ENCODE measurements at regions not wholly inside any gene's neighbourhood (a gene's known extent, or its start where the extent isn't known, plus 50 kb on each side); places are given as distances from the start of the nearest gene placed in this dataset.

- DNase-seq (ENCODE audit: low spot score) = no peak
Observed at GRCh38 chr7:45455662-45456061, 118.5 kb upstream of the ADCY1 start.

- no peak for DNase-seq (ENCODE audit: low spot score)
Observed at GRCh38 chr7:45456105-45456504, 118.1 kb upstream of the ADCY1 start.

GRCh38 chr7:45456747-45457524, 117.2 kb upstream of the ADCY1 start:
- DNase-seq (ENCODE audit: low spot score) = no peak

GRCh38 chr7:45457591-45457990, 116.6 kb upstream of the ADCY1 start:
- DNase-seq (ENCODE audit: low spot score) = no peak

GRCh38 chr7:45459476-45459875, 114.7 kb upstream of the ADCY1 start:
- no peak for DNase-seq (ENCODE audit: low spot score)

GRCh38 chr7:45460379-45460778, 113.8 kb upstream of the ADCY1 start:
- no peak for DNase-seq (ENCODE audit: low spot score)

GRCh38 chr7:45461026-45461425, 113.1 kb upstream of the ADCY1 start:
- DNase-seq (ENCODE audit: low spot score) = no peak

GRCh38 chr7:45469103-45469502, 105.1 kb upstream of the ADCY1 start:
- DNase-seq (ENCODE audit: low spot score) = no peak

- DNase-seq (ENCODE audit: low spot score) = no peak
Observed at GRCh38 chr7:45470031-45470430, 104.1 kb upstream of the ADCY1 start.

- DNase-seq (ENCODE audit: low spot score) = no peak
Observed at GRCh38 chr7:45479781-45480180, 94.4 kb upstream of the ADCY1 start.

GRCh38 chr7:45482451-45482850, 91.7 kb upstream of the ADCY1 start:
- DNase-seq (ENCODE audit: low spot score) = no peak

GRCh38 chr7:45484094-45484493, 90.1 kb upstream of the ADCY1 start:
- no peak for DNase-seq (ENCODE audit: low spot score)

- no peak for DNase-seq (ENCODE audit: low spot score)
Observed at GRCh38 chr7:45486575-45486974, 87.6 kb upstream of the ADCY1 start.

GRCh38 chr7:45494885-45495284, 79.3 kb upstream of the ADCY1 start:
- no peak for DNase-seq (ENCODE audit: low spot score)

- DNase-seq (ENCODE audit: low spot score) = no peak
Observed at GRCh38 chr7:45495618-45496017, 78.5 kb upstream of the ADCY1 start.

- no peak for DNase-seq (ENCODE audit: low spot score)
Observed at GRCh38 chr7:45500257-45500656, 73.9 kb upstream of the ADCY1 start.

GRCh38 chr7:45501791-45502190, 72.4 kb upstream of the ADCY1 start:
- DNase-seq (ENCODE audit: low spot score) = no peak

- no peak for DNase-seq (ENCODE audit: low spot score)
Observed at GRCh38 chr7:45506059-45506458, 68.1 kb upstream of the ADCY1 start.

GRCh38 chr7:45509222-45509621, 64.9 kb upstream of the ADCY1 start:
- DNase-seq (ENCODE audit: low spot score) = no peak

- DNase-seq (ENCODE audit: low spot score) = no peak
Observed at GRCh38 chr7:45511721-45512597, 62.2 kb upstream of the ADCY1 start.

- DNase-seq (ENCODE audit: low spot score) = no peak
Observed at GRCh38 chr7:45514944-45515343, 59.2 kb upstream of the ADCY1 start.

GRCh38 chr7:45515346-45515745, 58.8 kb upstream of the ADCY1 start:
- no peak for DNase-seq (ENCODE audit: low spot score)

Data from iPS-NIHi11 (cell line).